ENCODE measurements at regions not wholly inside any gene's neighbourhood (a gene's known extent, or its start where the extent isn't known, plus 50 kb on each side); places are given as distances from the start of the nearest gene placed in this dataset.

GRCh38 chr6:138025528-138025978, 81.7 kb downstream of the PERP start:
- TF ChIP-seq CTCF (IDR thresholded peaks at IDR 0.05): no peak
- no peak for TF ChIP-seq REST (IDR thresholded peaks at IDR 0.05; ENCODE audit: insufficient read depth in 1 of 2, low read depth in 2 of 2, low read length in 1 of 2)
- no peak for TF ChIP-seq POLR2AphosphoS5 (IDR thresholded peaks at IDR 0.05; ENCODE audit: low read depth, low read length)
- TF ChIP-seq SIN3A (IDR thresholded peaks at IDR 0.05; ENCODE audit: borderline replicate concordance, insufficient read depth, low read depth, low read length): no peak

All from Panc1 (cell line).